ENCODE measurements at regions not wholly inside any gene's neighbourhood (a gene's known extent, or its start where the extent isn't known, plus 50 kb on each side); places are given as distances from the start of the nearest gene placed in this dataset.

- no peak for DNase-seq (ENCODE audit: low read depth in 2 of 2)
Observed at GRCh38 chr2:207236156-207236935, 70.6 kb upstream of the KLF7 start.

- DNase-seq (ENCODE audit: low read depth in 2 of 2): no peak
Observed at GRCh38 chr2:207238831-207239701, 73.3 kb upstream of the KLF7 start.

GRCh38 chr2:207239754-207240494 lies 74.2 kb upstream of the KLF7 start:
- no peak for DNase-seq (ENCODE audit: low read depth in 2 of 2)

- DNase-seq (ENCODE audit: low read depth in 2 of 2): no peak
Observed at GRCh38 chr2:207240649-207241048, 74.9 kb upstream of the KLF7 start.

- DNase-seq (ENCODE audit: low read depth in 2 of 2): no peak
Observed at GRCh38 chr2:207241198-207241597, 75.5 kb upstream of the KLF7 start.

- DNase-seq (ENCODE audit: low read depth in 2 of 2): no peak
Observed at GRCh38 chr2:207243601-207244000, 77.9 kb upstream of the KLF7 start.

GRCh38 chr2:207244971-207245925 lies 79.5 kb upstream of the KLF7 start:
- no peak for DNase-seq (ENCODE audit: low read depth in 2 of 2)

GRCh38 chr2:207248702-207249377 lies 83.1 kb upstream of the KLF7 start:
- no peak for DNase-seq (ENCODE audit: low read depth in 2 of 2)

- DNase-seq (ENCODE audit: low read depth in 2 of 2): no peak
Observed at GRCh38 chr2:207251022-207251421, 85.3 kb upstream of the KLF7 start.

GRCh38 chr2:207251573-207252192 lies 85.9 kb upstream of the KLF7 start:
- no peak for DNase-seq (ENCODE audit: low read depth in 2 of 2)

GRCh38 chr2:207252416-207252815 lies 86.7 kb upstream of the KLF7 start:
- DNase-seq (ENCODE audit: low read depth in 2 of 2): no peak

- no peak for DNase-seq (ENCODE audit: low read depth in 2 of 2)
Observed at GRCh38 chr2:207252979-207253645, 87.4 kb upstream of the KLF7 start.

- no peak for DNase-seq (ENCODE audit: low read depth in 2 of 2)
Observed at GRCh38 chr2:207253666-207254345, 88.1 kb upstream of the KLF7 start.

- DNase-seq (ENCODE audit: low read depth in 2 of 2): no peak
Observed at GRCh38 chr2:207254591-207255464, 89.1 kb upstream of the KLF7 start.

GRCh38 chr2:207255565-207256470 lies 90.1 kb upstream of the KLF7 start:
- DNase-seq (ENCODE audit: low read depth in 2 of 2): no peak

GRCh38 chr2:207256476-207257207 lies 90.9 kb upstream of the KLF7 start:
- DNase-seq (ENCODE audit: low read depth in 2 of 2): no peak

Data from activated CD8-positive, alpha-beta memory T cell treated with anti-CD3 and anti-CD28 coated beads for 4 hours (primary cell).